ENCODE measurements at regions not wholly inside any gene's neighbourhood (a gene's known extent, or its start where the extent isn't known, plus 50 kb on each side); places are given as distances from the start of the nearest gene placed in this dataset.

DNA sequence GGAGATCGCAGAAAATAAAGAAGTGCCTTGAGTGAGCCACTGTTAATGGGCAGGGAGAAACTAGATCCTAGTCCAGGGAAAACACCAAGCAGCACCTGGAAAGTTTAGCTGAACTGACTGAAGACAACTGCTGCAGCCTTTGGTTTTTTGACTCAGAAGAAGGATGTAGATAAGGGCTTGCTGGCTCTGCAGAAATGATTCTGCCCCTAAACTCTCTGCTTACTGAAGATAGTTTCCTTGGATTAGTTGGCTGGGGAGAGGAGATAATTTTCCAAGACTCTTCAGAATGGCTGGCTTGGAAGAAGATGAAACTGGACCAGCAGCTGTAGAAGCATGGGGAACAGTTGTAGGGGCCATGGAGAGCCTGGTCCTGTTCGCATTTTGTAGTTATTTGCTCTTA is 471.8 kb downstream of the KDM4C start:
- no peak for DNase-seq

GRCh38 chr9:7228726-7229125 is 471.0 kb downstream of the KDM4C start:
- no peak for DNase-seq

DNA sequence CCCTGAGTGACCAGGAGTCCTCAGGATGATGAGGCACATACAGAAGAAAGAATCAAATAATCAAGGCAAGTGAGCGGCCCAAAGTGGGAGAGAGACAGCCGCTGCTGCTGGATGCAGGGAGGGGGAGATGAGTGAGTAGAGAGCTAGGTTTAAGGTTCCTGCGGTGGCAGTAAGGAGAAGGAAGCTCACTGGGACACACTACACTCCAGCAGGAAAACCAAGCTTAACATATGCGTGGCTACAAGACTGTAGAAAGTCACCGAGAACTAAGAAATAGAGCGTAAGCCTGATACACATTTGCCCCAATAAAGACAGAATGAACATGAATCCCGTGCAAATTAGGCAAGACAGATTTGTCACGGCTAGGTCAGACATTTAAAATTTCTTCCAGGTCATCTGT is 470.2 kb downstream of the KDM4C start:
- no peak for DNase-seq

DNA sequence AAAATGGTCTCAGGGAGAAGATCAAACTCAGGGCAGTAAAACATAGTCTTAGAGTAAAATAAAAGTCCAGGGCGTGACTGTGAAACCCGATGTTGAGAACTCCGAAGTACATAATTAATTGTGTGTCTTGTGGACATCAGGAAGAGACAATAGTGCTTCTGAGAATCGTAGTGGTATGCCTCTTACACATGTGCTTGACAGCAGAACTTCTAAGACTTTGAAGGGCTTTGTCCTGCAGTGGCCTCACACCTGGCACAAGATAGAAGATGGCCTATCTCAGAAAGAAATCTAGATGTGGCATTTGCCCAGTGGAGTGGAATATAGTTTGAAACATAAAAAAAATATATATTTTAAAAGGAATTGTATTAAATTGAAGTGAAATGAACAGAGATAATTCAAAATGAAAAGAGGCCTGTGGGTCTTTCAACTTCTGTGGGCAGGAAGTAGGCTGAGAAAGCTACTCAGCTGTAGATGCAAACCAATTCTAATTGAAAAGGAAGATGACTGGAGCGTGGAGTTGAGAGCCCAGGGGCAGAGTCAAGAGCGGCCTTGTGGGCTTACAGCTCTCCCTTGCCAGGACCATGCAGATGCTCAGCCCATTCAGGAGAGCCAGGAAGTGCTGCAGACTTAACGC is 468.4 kb downstream of the KDM4C start:
- DNase-seq: no peak
